NCI-H82 (cell line): ENCODE measurements at regions not wholly inside any gene's neighbourhood (a gene's known extent, or its start where the extent isn't known, plus 50 kb on each side); places are given as distances from the start of the nearest gene placed in this dataset.
"Not testable (repeated sequence)": the region's sequence is repeated elsewhere in the genome, so short reads cannot be mapped to it uniquely, and the experiment has no call there.

Experiments
- DNase-seq: peaks from one replicate; lab custom pipeline; 2025; lab: John Stamatoyannopoulos, UW

DNA sequence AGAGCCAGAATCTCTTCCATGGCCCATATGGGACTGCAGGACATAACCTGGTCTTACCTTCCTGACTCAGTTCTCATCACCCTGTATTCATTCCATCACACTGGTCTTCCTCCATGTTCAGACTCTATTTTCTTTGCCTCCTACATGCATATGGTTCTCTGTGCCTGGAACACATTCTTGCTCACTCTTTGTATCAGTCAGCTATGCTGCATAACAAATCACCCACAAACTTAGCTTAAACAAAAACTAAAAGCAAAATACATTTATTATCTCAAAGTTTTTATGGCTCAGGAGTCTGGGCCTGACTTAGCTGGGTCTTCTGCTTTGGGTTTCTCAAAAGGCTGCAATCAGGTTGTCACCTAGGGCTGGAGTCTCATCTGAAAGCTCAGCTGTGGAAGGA, 712.6 kb upstream of the TBX3 start:
- no peak for DNase-seq

GRCh38 chr12:115394496-115395220, 710.7 kb upstream of the TBX3 start:
- no peak for DNase-seq

DNA sequence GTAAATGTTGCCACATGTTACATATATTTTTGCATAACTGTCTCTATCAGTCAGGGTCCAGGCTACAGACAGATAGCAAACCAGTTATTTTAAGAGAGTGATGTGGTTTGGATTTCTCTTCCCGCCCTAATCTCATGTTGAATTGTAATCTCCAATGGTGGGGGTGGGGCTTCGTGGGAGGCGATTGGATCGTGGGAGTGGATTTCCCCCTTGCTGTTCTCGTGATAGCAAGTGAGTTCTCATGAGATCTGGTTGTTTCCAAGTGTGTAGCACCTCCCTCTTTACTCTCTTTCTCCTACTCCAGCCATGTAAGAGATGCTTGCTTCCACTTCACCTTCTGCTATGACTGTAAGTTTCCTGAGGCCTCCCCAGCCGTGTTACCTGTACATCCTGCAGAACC, 704.2 kb upstream of the TBX3 start:
- DNase-seq: no peak

- DNase-seq: no peak
These were observed 703.5 kb upstream of the TBX3 start for GRCh38 chr12:115387467-115387901.

DNA sequence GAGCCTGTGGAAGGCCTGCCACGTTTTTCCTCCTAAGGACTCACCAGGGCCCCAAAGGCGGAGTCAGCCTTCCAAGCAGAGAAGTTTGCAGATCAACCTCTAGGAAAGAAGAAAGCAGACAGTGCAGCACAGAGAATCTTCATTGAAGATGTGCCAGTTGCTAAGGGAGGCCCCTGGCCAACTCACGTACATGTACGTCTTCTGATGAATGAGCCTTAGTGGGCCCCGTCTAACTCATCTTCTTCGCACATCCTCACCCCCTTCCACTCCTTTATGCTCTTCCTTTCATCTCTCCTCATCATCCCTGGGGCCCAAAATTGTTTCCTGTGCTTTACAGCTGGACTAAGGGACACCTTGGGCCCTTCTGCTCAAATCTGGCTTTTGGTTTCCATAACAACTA, 703.0 kb upstream of the TBX3 start:
- DNase-seq: no peak

GRCh38 chr12:115385141-115385540, 701.2 kb upstream of the TBX3 start:
- DNase-seq: no peak

GRCh38 chr12:115384391-115384790, 700.4 kb upstream of the TBX3 start:
- no peak for DNase-seq

DNA sequence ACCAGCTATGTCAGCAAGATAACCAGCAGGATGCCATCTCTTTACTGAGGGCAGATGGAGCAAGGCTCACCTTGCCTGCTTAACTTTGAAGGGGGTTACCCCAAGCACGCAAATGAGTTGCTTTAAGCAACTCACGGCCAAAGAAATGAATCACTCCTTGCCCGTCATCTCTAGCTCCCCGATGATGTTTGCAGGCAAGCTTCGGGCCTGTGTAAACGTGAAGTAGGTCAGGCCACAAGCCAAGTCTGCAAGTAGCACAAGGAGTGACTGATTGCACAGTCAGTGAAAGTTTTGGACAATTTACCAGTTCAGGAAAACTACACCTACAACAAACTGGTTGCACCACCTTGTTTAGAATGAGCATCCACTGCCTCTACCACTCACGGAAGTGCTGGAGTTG, 699.7 kb upstream of the TBX3 start:
- DNase-seq: no peak

- DNase-seq: no peak
These were observed 698.7 kb upstream of the TBX3 start for GRCh38 chr12:115382681-115383080.

GRCh38 chr12:115380546-115381120, 696.7 kb upstream of the TBX3 start:
- DNase-seq: peak; percentile 47

DNA sequence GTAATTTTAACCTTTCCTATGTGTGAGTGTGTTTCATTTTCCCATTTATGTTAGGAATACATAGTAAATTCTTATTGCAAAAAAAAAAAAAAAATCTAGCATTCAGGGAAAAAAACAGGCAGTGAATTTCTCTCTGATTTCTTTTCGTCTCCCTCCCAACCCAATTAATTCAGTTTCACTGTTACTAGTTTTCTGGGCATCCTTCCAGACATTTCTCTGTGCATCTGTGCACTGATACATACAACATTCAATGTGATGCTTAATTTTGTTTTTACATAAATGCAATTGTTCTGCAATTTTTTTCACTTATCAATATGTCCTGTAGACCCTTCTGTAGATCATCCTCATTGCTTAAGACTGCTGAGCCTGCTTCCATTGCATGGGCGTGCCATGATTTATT, 694.3 kb upstream of the TBX3 start:
- DNase-seq: no peak

DNA sequence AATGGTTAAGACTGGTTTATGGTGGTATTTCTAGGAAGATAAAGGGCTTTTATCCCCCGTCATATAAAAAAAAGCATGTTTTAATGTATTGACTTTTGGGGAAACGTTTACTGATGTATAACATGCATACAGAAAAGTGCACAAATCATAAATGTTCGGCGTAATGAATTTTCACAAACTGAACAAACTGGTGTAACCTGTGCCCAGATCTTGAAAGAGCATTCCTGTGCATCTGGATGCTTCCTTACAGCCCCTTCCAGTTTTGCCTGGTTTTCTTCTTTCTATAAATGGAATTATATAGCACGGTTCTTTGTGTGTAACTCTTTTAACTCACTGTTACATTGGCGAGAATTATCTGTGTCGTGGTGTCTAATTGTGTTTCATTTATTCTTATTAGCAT, 693.8 kb upstream of the TBX3 start:
- no peak for DNase-seq

- no peak for DNase-seq
These were observed 693.3 kb upstream of the TBX3 start for GRCh38 chr12:115377230-115377629.

- DNase-seq: no peak
These were observed 691.4 kb upstream of the TBX3 start for GRCh38 chr12:115375186-115375991.

DNA sequence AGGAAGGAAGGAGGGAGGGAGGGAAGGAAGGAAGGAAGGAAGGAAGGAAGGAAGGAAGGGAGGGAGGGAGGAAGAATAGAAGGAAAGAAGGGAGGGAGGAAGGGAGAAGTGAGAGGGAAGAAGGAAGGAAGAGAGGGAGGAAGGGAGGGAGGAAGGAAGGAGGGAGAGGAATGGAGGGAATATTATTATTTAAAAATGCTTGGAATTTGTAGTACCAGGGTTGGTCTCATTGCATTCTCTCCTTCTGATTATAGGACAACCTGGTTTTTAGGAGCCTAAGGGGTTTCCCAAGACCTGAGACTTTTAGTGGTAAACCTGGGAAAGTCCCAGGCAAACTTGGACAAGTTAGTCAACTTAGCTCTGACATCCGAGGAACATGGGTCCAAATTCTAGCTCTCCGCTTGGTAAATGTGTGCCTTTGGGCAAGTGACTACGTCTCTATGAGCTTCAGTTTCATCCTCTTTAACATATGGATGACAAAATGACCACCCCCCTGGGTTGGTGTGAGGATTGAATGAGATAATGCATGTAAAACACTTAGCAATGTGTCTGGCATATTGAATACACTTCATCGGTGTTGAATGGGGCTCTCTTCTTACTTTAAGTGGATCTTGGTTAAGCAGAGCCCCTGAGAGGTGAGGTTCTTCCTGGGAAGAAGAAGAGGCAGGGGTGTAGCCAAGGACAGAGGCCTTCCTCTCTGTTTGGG, 690.7 kb upstream of the TBX3 start:
- no peak for DNase-seq

GRCh38 chr12:115371711-115372110, 687.7 kb upstream of the TBX3 start:
- no peak for DNase-seq

- peak; percentile 98 for DNase-seq
These were observed 686.7 kb upstream of the TBX3 start for GRCh38 chr12:115370650-115371049.

GRCh38 chr12:115370207-115370606, 686.2 kb upstream of the TBX3 start:
- DNase-seq: peak; percentile 40

DNA sequence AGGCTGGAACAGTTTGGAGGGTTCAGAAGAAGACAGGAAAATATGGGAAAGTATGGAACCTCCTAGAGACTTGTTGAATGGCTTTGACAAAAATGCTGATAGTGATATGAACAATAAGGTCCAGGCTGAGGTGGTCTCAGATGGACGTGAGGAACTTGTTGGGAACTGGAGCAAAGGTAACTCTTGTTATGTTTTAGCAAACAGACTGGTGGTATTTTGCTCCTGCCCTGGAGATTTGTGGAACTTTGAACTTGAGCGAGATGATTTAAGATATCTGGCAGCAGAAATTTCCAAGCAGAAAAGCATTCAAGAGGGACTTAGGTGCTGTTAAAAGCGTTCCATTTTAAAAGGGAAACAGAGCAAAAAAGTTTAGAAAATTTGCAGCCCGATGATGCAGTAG, 682.3 kb upstream of the TBX3 start:
- not testable (repeated sequence) for DNase-seq

GRCh38 chr12:115365765-115366164, 681.8 kb upstream of the TBX3 start:
- DNase-seq: not testable (repeated sequence)

DNA sequence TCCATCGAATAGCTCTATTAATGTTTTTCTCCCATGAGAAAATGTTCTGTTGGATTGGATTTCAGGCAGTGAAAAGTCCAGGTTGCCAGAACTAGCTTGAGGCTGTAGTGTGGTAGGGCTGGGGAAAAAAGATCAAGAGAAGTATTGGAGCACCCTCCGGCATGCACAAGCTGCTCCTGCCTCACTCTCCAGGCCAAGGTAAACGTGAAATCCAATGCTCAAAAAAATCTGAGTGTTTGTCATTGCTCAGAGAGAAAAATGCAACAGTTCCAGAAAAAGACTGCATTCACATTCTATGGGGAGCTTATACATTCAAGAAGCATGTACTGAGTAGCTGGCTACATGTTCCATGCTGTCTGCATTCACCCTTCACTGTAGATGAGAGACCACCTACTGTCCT, 680.9 kb upstream of the TBX3 start:
- DNase-seq: no peak

DNA sequence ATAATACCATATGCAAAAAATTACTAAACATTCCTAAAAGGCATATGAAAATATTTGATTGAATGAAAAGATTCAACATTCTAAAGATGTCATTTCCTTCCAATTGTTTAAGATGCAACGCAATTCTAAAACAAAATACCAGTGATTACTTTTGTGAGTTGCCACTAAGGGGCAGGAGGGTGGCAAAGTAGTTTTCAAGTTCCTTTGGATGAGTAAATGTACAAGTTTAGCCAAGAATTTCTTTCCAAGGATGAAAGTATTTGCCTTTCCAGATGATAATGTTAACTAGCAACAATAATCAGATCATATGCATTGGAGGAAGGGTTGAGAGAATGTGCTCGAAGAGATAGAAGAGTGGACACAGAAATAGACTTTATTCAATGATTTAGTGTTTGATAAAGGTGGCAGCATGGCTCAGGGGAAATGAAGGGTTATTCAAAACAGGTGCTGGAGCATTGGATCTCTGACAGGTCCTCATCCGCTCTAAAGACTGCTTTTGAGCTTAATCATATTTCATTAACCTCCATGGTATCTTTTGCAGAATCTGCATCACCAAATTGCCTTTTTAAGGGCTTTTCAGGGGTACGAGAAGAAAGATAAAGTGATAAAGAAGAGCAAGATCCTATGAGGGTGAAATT, 678.5 kb upstream of the TBX3 start:
- DNase-seq: no peak
